Testis (tissue), 2 donors: ENCODE measurements at regions not wholly inside any gene's neighbourhood (a gene's known extent, or its start where the extent isn't known, plus 50 kb on each side); places are given as distances from the start of the nearest gene placed in this dataset.

Experiments used
- CTCF ChIP-seq, 3 experiments: fragments of 450-650 bp in 2 of 3; fragments of 200-600 bp in 1 of 3; sonication (generic) in 1 of 3; IDR thresholded peaks; one replicate each; pipeline ENCODE4 v1.5.1; 2016 to 2019; ENCODE audit warnings: antibody characterized with exemption in 3 of 3, mild to moderate bottlenecking in 2 of 3, moderate library complexity in 1 of 3
- POLR2A ChIP-seq: fragments of 450-650 bp; IDR thresholded peaks from one replicate; pipeline ENCODE4 v1.6.1; 2017; ENCODE audit warnings: antibody characterized with exemption, mild to moderate bottlenecking, moderate library complexity

GRCh38 chrX:88903989-88904718 lies 157.1 kb downstream of the CPXCR1 start:
- no peak for TF ChIP-seq POLR2A
- no peak for TF ChIP-seq CTCF (IDR thresholded peaks at IDR 0.05)
